AG09319 (cell line): ENCODE measurements at regions not wholly inside any gene's neighbourhood (a gene's known extent, or its start where the extent isn't known, plus 50 kb on each side); places are given as distances from the start of the nearest gene placed in this dataset.
"Not testable (repeated sequence)": the region's sequence is repeated elsewhere in the genome, so short reads cannot be mapped to it uniquely, and the experiment has no call there.

Source experiments
- DNase-seq: peaks from one replicate; pipeline ENCODE4 v3.0.0-alpha.2; 2010; ENCODE audit warnings: low read depth; ENCODE audit errors: extremely low read depth
- TF ChIP-seq, protein P1 (sequence below): IDR thresholded peaks from 2 replicates; pipeline ENCODE4 v1.5.1; 2011; ENCODE audit warnings: low read depth, mild to moderate bottlenecking, inconsistent platforms, low read length, moderate library complexity

DNA sequence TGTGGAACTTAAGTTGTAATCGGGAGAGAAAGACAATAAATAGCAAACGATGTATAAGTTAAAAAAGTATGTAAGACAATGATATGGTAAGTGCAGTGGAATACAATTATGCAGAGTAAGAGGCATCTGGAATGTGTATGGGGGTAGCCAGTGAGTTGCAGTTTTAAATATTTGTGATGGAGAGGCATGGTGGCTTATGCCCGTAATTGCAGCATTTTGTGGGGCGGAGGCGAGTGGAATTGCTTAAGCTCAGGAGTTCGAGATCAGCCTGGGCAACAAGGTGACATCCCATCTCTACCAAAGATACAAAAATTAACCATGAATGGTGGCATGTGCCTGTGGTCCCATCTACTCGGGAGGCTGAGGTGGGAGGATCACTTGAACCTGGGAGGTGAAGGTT is 52.5 kb upstream of the WDFY3 start:
- TF ChIP-seq, protein P1, sequence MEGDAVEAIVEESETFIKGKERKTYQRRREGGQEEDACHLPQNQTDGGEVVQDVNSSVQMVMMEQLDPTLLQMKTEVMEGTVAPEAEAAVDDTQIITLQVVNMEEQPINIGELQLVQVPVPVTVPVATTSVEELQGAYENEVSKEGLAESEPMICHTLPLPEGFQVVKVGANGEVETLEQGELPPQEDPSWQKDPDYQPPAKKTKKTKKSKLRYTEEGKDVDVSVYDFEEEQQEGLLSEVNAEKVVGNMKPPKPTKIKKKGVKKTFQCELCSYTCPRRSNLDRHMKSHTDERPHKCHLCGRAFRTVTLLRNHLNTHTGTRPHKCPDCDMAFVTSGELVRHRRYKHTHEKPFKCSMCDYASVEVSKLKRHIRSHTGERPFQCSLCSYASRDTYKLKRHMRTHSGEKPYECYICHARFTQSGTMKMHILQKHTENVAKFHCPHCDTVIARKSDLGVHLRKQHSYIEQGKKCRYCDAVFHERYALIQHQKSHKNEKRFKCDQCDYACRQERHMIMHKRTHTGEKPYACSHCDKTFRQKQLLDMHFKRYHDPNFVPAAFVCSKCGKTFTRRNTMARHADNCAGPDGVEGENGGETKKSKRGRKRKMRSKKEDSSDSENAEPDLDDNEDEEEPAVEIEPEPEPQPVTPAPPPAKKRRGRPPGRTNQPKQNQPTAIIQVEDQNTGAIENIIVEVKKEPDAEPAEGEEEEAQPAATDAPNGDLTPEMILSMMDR: no peak

DNA sequence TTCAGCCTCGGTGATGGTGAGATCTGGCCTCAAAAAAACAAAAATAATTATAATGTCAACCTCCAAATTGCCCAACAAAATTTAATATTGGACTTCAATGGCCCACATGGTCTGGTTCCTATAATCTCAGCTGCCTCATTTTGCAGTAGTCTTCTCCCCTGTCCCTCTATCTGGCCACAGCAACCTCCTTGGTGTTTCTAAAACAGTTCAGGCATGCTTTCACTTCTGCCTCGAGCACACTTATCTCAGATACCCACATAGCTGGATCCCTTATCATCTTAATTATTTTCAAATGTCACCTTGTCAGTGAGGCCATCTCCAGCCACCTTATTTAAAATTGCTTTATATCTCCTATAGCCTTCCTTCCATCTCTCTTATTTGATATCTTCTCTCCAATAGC is 52.9 kb upstream of the WDFY3 start:
- DNase-seq: no peak
- TF ChIP-seq, protein P1: no peak

More for the DNA sequence above, 52.5 kb upstream of the WDFY3 start:
- no peak for DNase-seq

DNA sequence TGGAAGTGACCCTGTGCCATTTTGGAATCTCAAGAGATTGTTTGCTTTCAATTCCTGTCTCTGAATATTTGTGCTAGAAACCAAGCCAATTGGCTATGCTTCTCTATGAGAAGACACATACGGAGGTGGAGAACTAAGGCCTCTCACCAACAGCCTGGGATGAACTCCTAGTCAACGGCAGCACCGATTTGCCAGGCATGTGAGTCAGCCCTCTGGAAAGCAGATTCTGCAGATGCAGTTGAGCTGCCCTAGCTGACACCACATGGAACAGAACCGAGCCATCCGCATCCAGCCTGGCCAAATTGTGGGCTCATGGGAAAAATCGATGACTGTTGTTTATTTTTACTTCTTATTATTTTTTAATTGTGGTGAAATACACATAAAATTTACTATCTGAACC is 58.2 kb upstream of the WDFY3 start:
- DNase-seq: no peak
- TF ChIP-seq, protein P1: no peak

DNA sequence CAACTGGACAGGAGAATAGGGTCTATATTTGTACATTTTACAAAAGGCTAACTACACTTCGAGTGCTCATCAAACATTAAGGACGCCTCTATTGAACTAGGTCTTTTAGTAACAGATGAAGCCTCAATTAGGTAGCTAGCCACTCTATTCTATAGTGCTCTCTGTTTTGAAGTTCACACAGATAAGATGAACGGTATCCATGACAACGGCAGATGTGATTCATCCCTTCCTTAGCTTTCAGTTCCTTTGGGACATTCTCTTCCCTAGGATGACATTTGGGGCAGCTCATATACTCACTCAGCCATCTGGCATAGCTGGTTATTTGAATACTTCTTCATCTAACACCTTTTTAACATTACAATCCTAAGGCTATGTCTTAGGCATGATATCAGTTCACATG is 62.4 kb upstream of the WDFY3 start:
- TF ChIP-seq, protein P1: no peak
- DNase-seq: no peak

DNA sequence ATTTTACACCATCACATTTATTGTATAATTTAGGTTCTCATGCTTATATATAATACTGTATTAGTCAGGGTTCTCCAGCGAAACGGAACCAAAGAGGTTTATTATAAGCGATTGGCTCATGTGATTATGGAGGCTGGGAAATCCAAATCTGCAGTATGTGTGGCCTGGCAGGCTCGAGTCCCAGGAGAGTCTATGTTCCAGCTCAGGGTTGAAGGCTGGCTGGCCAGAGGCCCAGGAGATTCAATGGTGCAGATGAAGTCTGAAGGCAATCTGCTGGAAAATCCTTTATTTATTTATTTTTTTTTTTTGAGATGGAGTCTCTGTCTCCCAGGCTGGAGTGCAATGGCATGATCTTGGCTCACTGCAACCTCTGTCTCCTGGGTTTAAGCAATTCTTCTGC is 63.0 kb upstream of the WDFY3 start:
- TF ChIP-seq, protein P1: no peak
- DNase-seq: no peak

DNA sequence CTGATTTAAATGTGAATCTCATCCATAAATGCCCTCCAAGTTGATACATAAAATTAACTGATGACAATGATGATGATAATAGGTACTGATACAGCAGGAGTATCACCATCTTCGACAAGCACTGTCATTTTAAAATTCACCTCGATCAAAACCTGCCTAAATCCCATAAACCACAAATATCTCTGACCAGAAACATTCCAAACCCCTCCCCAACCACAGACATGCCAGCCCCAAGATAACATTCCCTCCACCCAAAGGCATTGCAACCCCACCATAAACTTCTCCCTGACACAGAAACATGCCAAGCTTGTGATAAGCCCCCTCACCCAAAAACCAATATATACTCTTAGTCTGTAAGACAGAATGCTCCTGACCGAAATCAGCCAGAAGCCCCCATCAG is 63.7 kb upstream of the WDFY3 start:
- TF ChIP-seq, protein P1: no peak
- no peak for DNase-seq

DNA sequence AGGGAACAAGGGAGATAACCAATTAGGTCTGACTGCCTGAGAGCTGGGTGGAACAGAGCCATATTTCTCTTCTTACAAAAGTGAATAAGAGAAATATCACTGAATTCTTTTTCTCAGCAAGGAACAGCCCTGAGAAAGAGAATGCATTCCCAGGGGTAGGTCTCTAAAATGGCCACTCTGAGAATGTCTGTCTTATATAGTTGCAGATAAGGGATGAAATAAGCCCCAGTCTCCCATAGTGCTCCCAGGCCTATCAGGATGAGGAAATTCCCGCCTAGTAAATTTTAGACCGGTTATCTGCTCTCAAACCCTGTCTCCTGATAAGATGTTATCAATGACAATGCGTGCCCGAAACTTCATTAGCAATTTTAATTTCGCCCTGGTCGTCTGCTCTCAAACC is 67.3 kb upstream of the WDFY3 start:
- not testable (repeated sequence) for DNase-seq

DNA sequence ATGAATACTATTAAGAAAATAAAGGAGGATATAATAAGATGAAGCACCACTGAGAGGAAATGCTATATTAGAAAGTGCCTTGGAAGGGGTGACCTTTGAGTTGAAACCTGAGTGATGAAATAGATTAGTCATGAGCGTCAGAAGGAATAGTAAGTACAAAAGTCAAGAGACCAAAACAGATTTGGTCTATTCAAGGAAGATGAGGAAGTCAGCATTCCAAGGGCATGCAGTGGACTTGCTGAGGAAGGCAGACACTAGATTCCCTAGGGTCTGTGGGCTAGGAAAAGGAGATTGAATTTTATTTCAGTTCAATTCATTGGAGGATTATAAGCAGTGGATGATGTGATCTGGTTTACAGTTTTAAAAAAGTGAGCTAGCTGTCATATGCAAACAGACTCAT is 73.0 kb upstream of the WDFY3 start:
- TF ChIP-seq, protein P1: no peak
- DNase-seq: no peak

DNA sequence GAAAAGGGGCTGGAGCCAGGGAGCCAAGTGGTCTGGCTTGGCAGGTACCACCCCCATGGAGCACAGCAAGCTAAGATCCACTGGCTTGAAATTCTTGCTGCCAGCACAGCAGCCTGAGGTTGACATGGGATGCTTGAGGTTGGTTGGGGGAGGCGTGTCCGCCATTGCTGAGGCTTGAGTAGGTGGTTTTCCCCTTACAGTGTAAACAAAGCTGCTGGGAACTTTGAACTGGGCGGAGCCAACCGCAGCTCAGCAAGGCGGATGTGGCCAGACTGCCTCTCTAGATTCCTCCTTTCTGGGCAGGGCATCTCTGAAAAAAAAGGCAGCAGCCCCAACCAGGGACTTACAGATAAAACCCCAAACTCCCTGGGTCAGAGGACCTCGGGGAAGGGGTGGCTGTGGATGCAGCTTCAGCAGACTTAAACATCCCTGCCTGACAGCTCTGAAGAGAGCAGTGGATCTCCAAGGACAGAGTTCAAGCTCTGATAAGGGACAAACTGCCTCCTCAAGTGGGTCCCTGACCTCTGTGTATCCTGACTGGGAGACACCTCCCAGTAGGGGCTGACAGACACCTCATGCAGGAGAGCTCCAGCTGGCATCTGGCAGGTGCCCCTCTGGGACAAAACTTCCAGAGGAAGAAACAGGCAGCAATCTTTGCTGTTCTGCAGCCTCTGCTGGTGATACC is 77.5 kb upstream of the WDFY3 start:
- DNase-seq: not testable (repeated sequence)
